Caco-2 (cell line): ENCODE measurements at regions not wholly inside any gene's neighbourhood (a gene's known extent, or its start where the extent isn't known, plus 50 kb on each side); places are given as distances from the start of the nearest gene placed in this dataset.

Experiments
- BruUV-seq: library from RNA; stranded (reverse); fragments of 400-500 nt; replicated peaks from 2 replicates; lab custom pipeline; 2021; lab: Mats Ljungman, UMichigan
- CTCF ChIA-PET: fragments of 300-600 bp; sonication (Branson Sonifier 250); formaldehyde crosslinking; loops from one replicate; lab custom pipeline; 2022; ENCODE audit warnings: antibody characterized with exemption; lab: Charles Lee
- POLR2A ChIA-PET: fragments of 300-600 bp; sonication (Branson Sonifier 250); formaldehyde crosslinking; loops from one replicate; lab custom pipeline; 2022; ENCODE audit warnings: antibody characterized with exemption; lab: Charles Lee
- DNase-seq, 2 experiments: peaks; one replicate each; pipeline versions ENCODE4 v3.0.0 to v3.0.0-alpha.2; 2020 to 2022
- H3K27me3 ChIP-seq: replicated peaks from 2 replicates; pipeline ENCODE4 v1.6.0; 2011; ENCODE audit warnings: low read length; ENCODE audit not compliant: control insufficient read depth, insufficient read depth
- H3K36me3 ChIP-seq: 2 replicates; pipeline ENCODE4 v1.5.1; 2011; ENCODE audit warnings: low read length; ENCODE audit not compliant: control insufficient read depth, insufficient read depth
- H3K4me1 ChIP-seq: fragments of 250-450 bp; sonication (Bioruptor Pico); 2 replicates; pipeline ENCODE4 v1.5.1; 2020; ENCODE audit warnings: mild to moderate bottlenecking
- H3K4me3 ChIP-seq: 2 replicates; pipeline ENCODE4 v1.5.1; 2011; ENCODE audit warnings: low read depth, mild to moderate bottlenecking, control low read depth, low read length
- H3K9me3 ChIP-seq: fragments of 250-450 bp; sonication (Bioruptor Pico); 2 replicates; pipeline ENCODE4 v1.5.1; 2020; ENCODE audit warnings: mild to moderate bottlenecking, moderate library complexity
- H3K27ac Mint-ChIP-seq: one replicate; pipeline ENCODE4 v1.8.0; 2022; ENCODE audit warnings: mixed read lengths; ENCODE audit not compliant: unreplicated experiment
- H3K27me3 Mint-ChIP-seq: one replicate; pipeline ENCODE4 v1.8.0; 2022; ENCODE audit warnings: mixed read lengths; ENCODE audit not compliant: insufficient read depth, unreplicated experiment
- H3K36me3 Mint-ChIP-seq: one replicate; pipeline ENCODE4 v1.8.0; 2022; ENCODE audit warnings: mild to moderate bottlenecking, mixed read lengths; ENCODE audit not compliant: insufficient read depth, unreplicated experiment
- H3K4me1 Mint-ChIP-seq: one replicate; pipeline ENCODE4 v1.8.0; 2022; ENCODE audit warnings: low read depth, mixed read lengths; ENCODE audit not compliant: unreplicated experiment
- H3K4me3 Mint-ChIP-seq: one replicate; pipeline ENCODE4 v1.8.0; 2022; ENCODE audit warnings: mild to moderate bottlenecking, moderate library complexity, mixed read lengths; ENCODE audit not compliant: unreplicated experiment
- H3K9me3 Mint-ChIP-seq: one replicate; pipeline ENCODE4 v1.8.0; 2022; ENCODE audit warnings: mixed read lengths; ENCODE audit not compliant: unreplicated experiment
- intact Hi-C: fragments of 100-400 bp; cut with micrococcal nuclease; formaldehyde crosslinking; loops from one replicate; pipeline ENCODE4 v1.10.0; 2022; ENCODE audit not compliant: unreplicated experiment
- TF ChIP-seq, protein P1 (sequence below), 2 experiments: fragments of 200-600 bp in 1 of 2; IDR thresholded peaks; 1 replicate in 1 of 2; 2 replicates in 1 of 2; pipeline versions ENCODE4 v1.5.1 to v1.8.0; 2011 to 2022; ENCODE audit warnings: antibody characterized with exemption in 1 of 2, control low read depth in 1 of 2, inconsistent platforms in 1 of 2, low read depth in 1 of 2, low read length in 1 of 2, mild to moderate bottlenecking in 1 of 2, moderate library complexity in 1 of 2; ENCODE audit not compliant: insufficient read depth in 1 of 2, severe bottlenecking in 1 of 2, unreplicated experiment in 1 of 2

DNA sequence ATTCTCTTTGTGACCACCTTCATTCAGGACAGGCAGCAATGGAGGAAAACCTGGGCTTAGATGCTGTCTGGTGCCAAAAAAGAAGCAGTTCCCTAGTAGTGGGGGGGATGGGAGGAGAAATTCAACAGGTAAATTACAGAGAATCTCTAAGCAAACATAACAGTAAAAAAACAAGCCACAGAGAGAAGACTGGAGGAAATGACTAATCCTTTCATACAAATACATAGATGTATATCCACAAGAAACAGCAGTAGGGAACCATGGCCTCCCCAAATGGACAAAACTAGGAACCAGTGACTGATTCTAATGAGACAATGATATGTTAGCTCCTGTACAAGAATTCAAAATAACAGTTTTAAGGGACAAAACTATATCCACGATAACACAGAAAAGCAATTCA lies 513.0 kb downstream of the NAV3 start:
- Mint-ChIP-seq H3K36me3 (no peaks in the 10 kb centered on the region), H3K4me3 (no peak overlapping the region), H3K27ac (no peak overlapping the region), H3K27me3 (no peaks in the 10 kb centered on the region), H3K9me3 (no peaks in the 10 kb centered on the region), H3K4me1 (no peaks in the 10 kb centered on the region)
- Histone ChIP-seq H3K36me3 (no peaks in the 10 kb centered on the region), H3K27me3 (no peaks in the 10 kb centered on the region), H3K9me3 (no peaks in the 10 kb centered on the region), H3K4me1 (no peaks in the 10 kb centered on the region), H3K4me3 (no peak overlapping the region)
- BruUV-seq, result no TSS peak
- ChIA-PET CTCF (no interaction called here), POLR2A (no interaction called here)
- intact Hi-C loops, result no loop called here
- no peak for DNase-seq
- TF ChIP-seq, protein P1, sequence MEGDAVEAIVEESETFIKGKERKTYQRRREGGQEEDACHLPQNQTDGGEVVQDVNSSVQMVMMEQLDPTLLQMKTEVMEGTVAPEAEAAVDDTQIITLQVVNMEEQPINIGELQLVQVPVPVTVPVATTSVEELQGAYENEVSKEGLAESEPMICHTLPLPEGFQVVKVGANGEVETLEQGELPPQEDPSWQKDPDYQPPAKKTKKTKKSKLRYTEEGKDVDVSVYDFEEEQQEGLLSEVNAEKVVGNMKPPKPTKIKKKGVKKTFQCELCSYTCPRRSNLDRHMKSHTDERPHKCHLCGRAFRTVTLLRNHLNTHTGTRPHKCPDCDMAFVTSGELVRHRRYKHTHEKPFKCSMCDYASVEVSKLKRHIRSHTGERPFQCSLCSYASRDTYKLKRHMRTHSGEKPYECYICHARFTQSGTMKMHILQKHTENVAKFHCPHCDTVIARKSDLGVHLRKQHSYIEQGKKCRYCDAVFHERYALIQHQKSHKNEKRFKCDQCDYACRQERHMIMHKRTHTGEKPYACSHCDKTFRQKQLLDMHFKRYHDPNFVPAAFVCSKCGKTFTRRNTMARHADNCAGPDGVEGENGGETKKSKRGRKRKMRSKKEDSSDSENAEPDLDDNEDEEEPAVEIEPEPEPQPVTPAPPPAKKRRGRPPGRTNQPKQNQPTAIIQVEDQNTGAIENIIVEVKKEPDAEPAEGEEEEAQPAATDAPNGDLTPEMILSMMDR (IDR thresholded peaks at IDR 0.05; ENCODE audit: insufficient read depth in 1 of 2, low read depth in 1 of 2, low read length in 1 of 2, severe bottlenecking in 1 of 2, unreplicated experiment in 1 of 2), result no peak

DNA sequence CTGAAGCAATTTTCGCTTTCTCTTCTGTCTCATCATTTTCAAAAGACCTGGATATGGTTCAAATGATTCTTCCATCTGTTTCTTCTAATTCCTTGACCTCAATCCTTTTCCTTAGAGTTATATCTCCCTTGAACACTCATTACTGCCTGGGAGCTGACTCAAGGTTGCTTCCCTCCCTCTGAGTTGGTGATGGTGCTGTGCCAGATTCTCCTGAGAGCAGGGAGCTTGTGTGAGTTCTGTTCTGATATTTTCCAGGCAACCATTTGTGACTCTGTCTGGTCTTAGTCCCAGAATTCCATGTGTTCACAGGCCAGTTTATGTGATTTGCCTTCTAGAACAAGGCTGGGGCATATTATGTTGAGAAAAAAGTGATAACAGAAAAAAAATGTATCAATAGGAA lies 505.1 kb upstream of the SYT1 start:
- DNase-seq, result no peak
- H3K27me3 ChIP-seq, result no peaks in the 10 kb centered on the region
- no peaks in the 10 kb centered on the region for H3K9me3 ChIP-seq
- intact Hi-C loops, result no loop called here
- Mint-ChIP-seq H3K4me3 (no peak overlapping the region), H3K4me1 (no peaks in the 10 kb centered on the region), H3K9me3 (no peaks in the 10 kb centered on the region), H3K36me3 (no peaks in the 10 kb centered on the region), H3K27me3 (peaks cover 2% of the 10 kb centered on the region), H3K27ac (no peak overlapping the region)
- no peak overlapping the region for H3K4me3 ChIP-seq
- no peaks in the 10 kb centered on the region for H3K36me3 ChIP-seq
- ChIA-PET CTCF (no interaction called here), POLR2A (no interaction called here)
- H3K4me1 ChIP-seq, result no peaks in the 10 kb centered on the region
- BruUV-seq, result no TSS peak
- TF ChIP-seq, protein P1 (IDR thresholded peaks at IDR 0.05; ENCODE audit: insufficient read depth in 1 of 2, low read depth in 1 of 2, low read length in 1 of 2, severe bottlenecking in 1 of 2, unreplicated experiment in 1 of 2), result no peak

DNA sequence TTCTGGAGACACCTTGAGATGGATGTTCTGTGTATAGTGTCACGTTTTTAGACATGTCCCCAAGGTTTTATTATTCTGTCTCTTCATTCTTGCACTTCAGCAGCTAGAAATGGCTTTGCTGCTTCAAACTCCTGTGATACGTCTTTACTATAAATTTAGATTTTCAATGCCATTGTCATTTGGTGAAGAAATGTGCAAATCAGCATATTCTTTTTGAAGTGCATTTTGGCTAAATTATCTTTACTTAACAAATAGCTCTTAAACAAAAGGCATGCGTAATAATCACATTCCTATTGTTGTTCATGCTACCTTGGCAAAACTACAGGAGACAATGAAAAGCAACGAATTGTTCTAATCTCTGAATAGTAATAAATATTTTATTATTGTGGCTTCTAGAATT lies 502.9 kb upstream of the SYT1 start:
- H3K36me3 ChIP-seq, result no peaks in the 10 kb centered on the region
- no TSS peak for BruUV-seq
- H3K4me1 Mint-ChIP-seq, result no peaks in the 10 kb centered on the region
- H3K36me3 Mint-ChIP-seq, result no peaks in the 10 kb centered on the region
- no peaks in the 10 kb centered on the region for H3K9me3 ChIP-seq
- H3K9me3 Mint-ChIP-seq, result no peaks in the 10 kb centered on the region
- DNase-seq, result no peak
- POLR2A ChIA-PET, result no interaction called here
- H3K27ac Mint-ChIP-seq, result no peak overlapping the region
- intact Hi-C loops, result no loop called here
- TF ChIP-seq, protein P1 (IDR thresholded peaks at IDR 0.05; ENCODE audit: insufficient read depth in 1 of 2, low read depth in 1 of 2, low read length in 1 of 2, severe bottlenecking in 1 of 2, unreplicated experiment in 1 of 2), result no peak
- no peaks in the 10 kb centered on the region for H3K27me3 ChIP-seq
- no peaks in the 10 kb centered on the region for H3K27me3 Mint-ChIP-seq
- H3K4me3 ChIP-seq, result no peak overlapping the region
- CTCF ChIA-PET, result no interaction called here
- H3K4me3 Mint-ChIP-seq, result no peak overlapping the region
- no peaks in the 10 kb centered on the region for H3K4me1 ChIP-seq
